ENCODE measurements at regions not wholly inside any gene's neighbourhood (a gene's known extent, or its start where the extent isn't known, plus 50 kb on each side); places are given as distances from the start of the nearest gene placed in this dataset.

GRCh38 chr1:99115231-99115630, 110.6 kb upstream of the PLPPR5 start:
- H3K27ac ChIP-seq (ENCODE audit: low read depth, low read length), result no peak overlapping the region
- H3K4me1 ChIP-seq (ENCODE audit: control insufficient read depth, low read length), result no peaks in the 10 kb centered on the region
- H3K9me2 ChIP-seq (replicated peaks; ENCODE audit: control insufficient read depth, low read length), result no peaks in the 10 kb centered on the region
- H3K9me3 ChIP-seq (ENCODE audit: control insufficient read depth, insufficient read depth, low read length), result no peaks in the 10 kb centered on the region
- no peak overlapping the region for H3K4me3 ChIP-seq (ENCODE audit: low read length)
- TF ChIP-seq EZH2phosphoT487 (IDR thresholded peaks at IDR 0.05; ENCODE audit: borderline replicate concordance, low read length), result no peak
- no peak for TF ChIP-seq CTCF (IDR thresholded peaks at IDR 0.05; ENCODE audit: low read depth, low read length, poor library complexity, severe bottlenecking)
- no peaks in the 10 kb centered on the region for H3K79me2 ChIP-seq (ENCODE audit: control insufficient read depth, low read length)
- H3K4me2 ChIP-seq (ENCODE audit: low read length), result no peak overlapping the region
- no peaks in the 10 kb centered on the region for H4K20me1 ChIP-seq (ENCODE audit: control insufficient read depth, insufficient read depth, low read depth, low read length)
- no peaks in the 10 kb centered on the region for H3K36me3 ChIP-seq (ENCODE audit: control insufficient read depth, low read length)
- H3F3A ChIP-seq (ENCODE audit: control insufficient read depth, insufficient read depth), result no peaks in the 10 kb centered on the region
- H3K27me3 ChIP-seq (ENCODE audit: control insufficient read depth, low read length), result no peaks in the 10 kb centered on the region

GRCh38 chr1:99119188-99119587, 114.5 kb upstream of the PLPPR5 start:
- Histone ChIP-seq H3K27me3 (ENCODE audit: control insufficient read depth, low read length) (no peaks in the 10 kb centered on the region), H3K27ac (ENCODE audit: low read depth, low read length) (no peak overlapping the region), H4K20me1 (ENCODE audit: control insufficient read depth, insufficient read depth, low read depth, low read length) (no peaks in the 10 kb centered on the region), H3F3A (ENCODE audit: control insufficient read depth, insufficient read depth) (no peaks in the 10 kb centered on the region), H3K36me3 (ENCODE audit: control insufficient read depth, low read length) (no peaks in the 10 kb centered on the region), H3K9me3 (ENCODE audit: control insufficient read depth, insufficient read depth, low read length) (no peaks in the 10 kb centered on the region), H3K4me3 (ENCODE audit: low read length) (no peak overlapping the region), H3K4me1 (ENCODE audit: control insufficient read depth, low read length) (no peaks in the 10 kb centered on the region), H3K79me2 (ENCODE audit: control insufficient read depth, low read length) (no peaks in the 10 kb centered on the region), H3K9me2 (replicated peaks; ENCODE audit: control insufficient read depth, low read length) (no peaks in the 10 kb centered on the region), H3K4me2 (ENCODE audit: low read length) (no peak overlapping the region)
- TF ChIP-seq EZH2phosphoT487 (IDR thresholded peaks at IDR 0.05; ENCODE audit: borderline replicate concordance, low read length) (no peak), CTCF (IDR thresholded peaks at IDR 0.05; ENCODE audit: low read depth, low read length, poor library complexity, severe bottlenecking) (no peak)

- Histone ChIP-seq H3K9me3 (ENCODE audit: control insufficient read depth, insufficient read depth, low read length) (no peaks in the 10 kb centered on the region), H3K4me2 (ENCODE audit: low read length) (no peak overlapping the region), H3K27ac (ENCODE audit: low read depth, low read length) (no peak overlapping the region), H3F3A (ENCODE audit: control insufficient read depth, insufficient read depth) (no peaks in the 10 kb centered on the region), H3K9me2 (replicated peaks; ENCODE audit: control insufficient read depth, low read length) (no peaks in the 10 kb centered on the region), H3K4me3 (ENCODE audit: low read length) (no peak overlapping the region), H3K79me2 (ENCODE audit: control insufficient read depth, low read length) (no peaks in the 10 kb centered on the region), H4K20me1 (ENCODE audit: control insufficient read depth, insufficient read depth, low read depth, low read length) (no peaks in the 10 kb centered on the region), H3K4me1 (ENCODE audit: control insufficient read depth, low read length) (no peaks in the 10 kb centered on the region), H3K27me3 (ENCODE audit: control insufficient read depth, low read length) (no peaks in the 10 kb centered on the region), H3K36me3 (ENCODE audit: control insufficient read depth, low read length) (no peaks in the 10 kb centered on the region)
- TF ChIP-seq EZH2phosphoT487 (IDR thresholded peaks at IDR 0.05; ENCODE audit: borderline replicate concordance, low read length), result no peak
- TF ChIP-seq CTCF (IDR thresholded peaks at IDR 0.05; ENCODE audit: low read depth, low read length, poor library complexity, severe bottlenecking), result no peak
Observed at GRCh38 chr1:99122039-99122438, 117.4 kb upstream of the PLPPR5 start.

GRCh38 chr1:99123936-99124335, 119.3 kb upstream of the PLPPR5 start:
- Histone ChIP-seq H3K4me1 (ENCODE audit: control insufficient read depth, low read length) (no peaks in the 10 kb centered on the region), H3K4me3 (ENCODE audit: low read length) (no peak overlapping the region), H3F3A (ENCODE audit: control insufficient read depth, insufficient read depth) (no peaks in the 10 kb centered on the region), H3K27ac (ENCODE audit: low read depth, low read length) (no peak overlapping the region), H3K4me2 (ENCODE audit: low read length) (no peak overlapping the region), H3K9me2 (replicated peaks; ENCODE audit: control insufficient read depth, low read length) (no peaks in the 10 kb centered on the region), H3K27me3 (ENCODE audit: control insufficient read depth, low read length) (no peaks in the 10 kb centered on the region), H3K79me2 (ENCODE audit: control insufficient read depth, low read length) (no peaks in the 10 kb centered on the region), H3K36me3 (ENCODE audit: control insufficient read depth, low read length) (no peaks in the 10 kb centered on the region), H3K9me3 (ENCODE audit: control insufficient read depth, insufficient read depth, low read length) (no peaks in the 10 kb centered on the region), H4K20me1 (ENCODE audit: control insufficient read depth, insufficient read depth, low read depth, low read length) (no peaks in the 10 kb centered on the region)
- TF ChIP-seq EZH2phosphoT487 (IDR thresholded peaks at IDR 0.05; ENCODE audit: borderline replicate concordance, low read length), result no peak
- TF ChIP-seq CTCF (IDR thresholded peaks at IDR 0.05; ENCODE audit: low read depth, low read length, poor library complexity, severe bottlenecking), result no peak
